ENCODE measurements at regions not wholly inside any gene's neighbourhood (a gene's known extent, or its start where the extent isn't known, plus 50 kb on each side); places are given as distances from the start of the nearest gene placed in this dataset.

GRCh38 chr2:81661081-81661480 lies 1356.5 kb upstream of the LRRTM1 start:
- Histone ChIP-seq H4K20me1 (ENCODE audit: insufficient read depth, low read length) (no peaks in the 10 kb centered on the region), H3K4me1 (ENCODE audit: low read length) (no peaks in the 10 kb centered on the region), H2AFZ (ENCODE audit: low read length) (no peak overlapping the region), H3K9ac (ENCODE audit: low read length) (no peak overlapping the region), H3K9me3 (replicated peaks; ENCODE audit: insufficient read depth, low read length) (no peaks in the 10 kb centered on the region), H3K4me2 (ENCODE audit: low read depth, low read length) (no peak overlapping the region), H3K27ac (ENCODE audit: low read length) (no peak overlapping the region), H3K36me3 (replicated peaks; ENCODE audit: insufficient read depth, low read length) (no peaks in the 10 kb centered on the region), H3F3A (ENCODE audit: insufficient read depth, low read length) (no peaks in the 10 kb centered on the region), H3K4me3 (ENCODE audit: low read length) (no peak overlapping the region), H3K9me2 (replicated peaks; ENCODE audit: insufficient read depth, low read length) (no peaks in the 10 kb centered on the region), H3K79me2 (ENCODE audit: low read length) (no peaks in the 10 kb centered on the region), H3K27me3 (replicated peaks; ENCODE audit: insufficient read depth, low read length) (no peaks in the 10 kb centered on the region)
- no peak for DNase-seq
- no peak for TF ChIP-seq CTCF (IDR thresholded peaks at IDR 0.05; ENCODE audit: low read length)
- no peak for TF ChIP-seq EZH2 (optimal IDR thresholded peaks at IDR 0.05; ENCODE audit: low read depth, low read length)
- TF ChIP-seq EZH2phosphoT487 (IDR thresholded peaks at IDR 0.05; ENCODE audit: low read length), result no peak

GRCh38 chr2:81658227-81658626 lies 1353.7 kb upstream of the LRRTM1 start:
- no peak overlapping the region for H3K9ac ChIP-seq (ENCODE audit: low read length)

GRCh38 chr2:81650048-81650971 lies 1345.8 kb upstream of the LRRTM1 start:
- no peak for DNase-seq
- Histone ChIP-seq H4K20me1 (ENCODE audit: insufficient read depth, low read length) (no peaks in the 10 kb centered on the region), H3K4me3 (ENCODE audit: low read length) (no peak overlapping the region), H3K79me2 (ENCODE audit: low read length) (no peaks in the 10 kb centered on the region), H3K4me1 (ENCODE audit: low read length) (no peaks in the 10 kb centered on the region), H3K4me2 (ENCODE audit: low read depth, low read length) (no peak overlapping the region), H3K27ac (ENCODE audit: low read length) (no peak overlapping the region), H3K36me3 (replicated peaks; ENCODE audit: insufficient read depth, low read length) (no peaks in the 10 kb centered on the region), H3K9me3 (replicated peaks; ENCODE audit: insufficient read depth, low read length) (no peaks in the 10 kb centered on the region), H3K9me2 (replicated peaks; ENCODE audit: insufficient read depth, low read length) (no peaks in the 10 kb centered on the region), H3F3A (ENCODE audit: insufficient read depth, low read length) (no peaks in the 10 kb centered on the region), H2AFZ (ENCODE audit: low read length) (no peak overlapping the region), H3K27me3 (replicated peaks; ENCODE audit: insufficient read depth, low read length) (no peaks in the 10 kb centered on the region), H3K9ac (ENCODE audit: low read length) (no peak overlapping the region)
- peak; percentile 19; the same call in 1 of the 2 replicates for TF ChIP-seq CTCF (IDR thresholded peaks at IDR 0.05; ENCODE audit: low read length)
- TF ChIP-seq EZH2phosphoT487 (IDR thresholded peaks at IDR 0.05; ENCODE audit: low read length), result no peak

More at GRCh38 chr2:81658227-81658626, 1353.7 kb upstream of the LRRTM1 start:
- no peak overlapping the region for H3K27ac ChIP-seq (ENCODE audit: low read length)
- H4K20me1 ChIP-seq (ENCODE audit: insufficient read depth, low read length), result no peaks in the 10 kb centered on the region
- H3K9me3 ChIP-seq (replicated peaks; ENCODE audit: insufficient read depth, low read length), result no peaks in the 10 kb centered on the region
- no peaks in the 10 kb centered on the region for H3K9me2 ChIP-seq (replicated peaks; ENCODE audit: insufficient read depth, low read length)
- no peak for DNase-seq
- TF ChIP-seq CTCF (IDR thresholded peaks at IDR 0.05; ENCODE audit: low read length), result no peak
- TF ChIP-seq EZH2 (optimal IDR thresholded peaks at IDR 0.05; ENCODE audit: low read depth, low read length), result no peak
- TF ChIP-seq EZH2phosphoT487 (IDR thresholded peaks at IDR 0.05; ENCODE audit: low read length), result no peak
- no peaks in the 10 kb centered on the region for H3K79me2 ChIP-seq (ENCODE audit: low read length)
- H3K27me3 ChIP-seq (replicated peaks; ENCODE audit: insufficient read depth, low read length), result no peaks in the 10 kb centered on the region
- no peaks in the 10 kb centered on the region for H3K36me3 ChIP-seq (replicated peaks; ENCODE audit: insufficient read depth, low read length)
- H2AFZ ChIP-seq (ENCODE audit: low read length), result no peak overlapping the region
- no peaks in the 10 kb centered on the region for H3K4me1 ChIP-seq (ENCODE audit: low read length)
- H3K4me2 ChIP-seq (ENCODE audit: low read depth, low read length), result no peak overlapping the region
- H3F3A ChIP-seq (ENCODE audit: insufficient read depth, low read length), result no peaks in the 10 kb centered on the region
- no peak overlapping the region for H3K4me3 ChIP-seq (ENCODE audit: low read length)
